NT2/D1 (cell line): ENCODE measurements at regions not wholly inside any gene's neighbourhood (a gene's known extent, or its start where the extent isn't known, plus 50 kb on each side); places are given as distances from the start of the nearest gene placed in this dataset.

Source experiments
- SUZ12 ChIP-seq: IDR thresholded peaks from 2 replicates; pipeline ENCODE4 v1.6.1; 2011; ENCODE audit not compliant: insufficient read length, insufficient read depth; ENCODE audit errors: extremely low read depth
- YY1 ChIP-seq: IDR thresholded peaks from 2 replicates; pipeline ENCODE4 v1.6.1; 2011; ENCODE audit not compliant: insufficient read length, insufficient read depth
- ZNF274 ChIP-seq: IDR thresholded peaks from 2 replicates; pipeline ENCODE4 v1.6.1; 2011; ENCODE audit warnings: mild to moderate bottlenecking, low read depth, low read length

GRCh38 chr3:34065901-34066300 lies 267.5 kb downstream of the PDCD6IP start:
- TF ChIP-seq YY1 (no peak), ZNF274 (no peak), SUZ12 (no peak)
